ENCODE measurements at regions not wholly inside any gene's neighbourhood (a gene's known extent, or its start where the extent isn't known, plus 50 kb on each side); places are given as distances from the start of the nearest gene placed in this dataset.

GRCh38 chr2:64312622-64313397, 141.2 kb upstream of the LGALSL start:
- no peak overlapping the region for H2AFZ ChIP-seq (ENCODE audit: low read depth, low read length)
- H3K9me2 ChIP-seq (ENCODE audit: insufficient read depth, low read length) = no peaks in the 10 kb centered on the region
- no peaks in the 10 kb centered on the region for H4K20me1 ChIP-seq (ENCODE audit: insufficient read depth)
- no peak overlapping the region for H3K4me2 ChIP-seq (ENCODE audit: low read length)
- no peaks in the 10 kb centered on the region for H3K27me3 ChIP-seq (ENCODE audit: insufficient read depth, low read depth, low read length)
- no peaks in the 10 kb centered on the region for H3F3A ChIP-seq (ENCODE audit: insufficient read depth, low read length, poor library complexity, severe bottlenecking)
- no peaks in the 10 kb centered on the region for H3K9me3 ChIP-seq (ENCODE audit: low read length)
- no peaks in the 10 kb centered on the region for H3K79me2 ChIP-seq (replicated peaks; ENCODE audit: insufficient read depth, low read length)
- no peak overlapping the region for H3K4me3 ChIP-seq (ENCODE audit: low read length)
- H3K36me3 ChIP-seq (ENCODE audit: insufficient read depth, low read length) = no peaks in the 10 kb centered on the region
- TF ChIP-seq SMC3 (conservative IDR thresholded peaks at IDR 0.05; ENCODE audit: poor library complexity) = no peak
- no peak for TF ChIP-seq EP300 (conservative IDR thresholded peaks at IDR 0.05; ENCODE audit: poor library complexity, severe bottlenecking)
- TF ChIP-seq POLR2AphosphoS5 (IDR thresholded peaks at IDR 0.05) = no peak
- no peak for TF ChIP-seq TAF1 (IDR thresholded peaks at IDR 0.05; ENCODE audit: low read depth)
- no peak for TF ChIP-seq CTCF (IDR thresholded peaks at IDR 0.05; ENCODE audit: poor library complexity, severe bottlenecking)
- no peak for TF ChIP-seq REST (IDR thresholded peaks at IDR 0.05; ENCODE audit: borderline replicate concordance)
- TF ChIP-seq MXI1 (conservative IDR thresholded peaks at IDR 0.05; ENCODE audit: poor library complexity, severe bottlenecking) = no peak
- TF ChIP-seq RAD21 (conservative IDR thresholded peaks at IDR 0.05) = no peak
- no peak for TF ChIP-seq EZH2 (IDR thresholded peaks at IDR 0.05; ENCODE audit: borderline replicate concordance, insufficient read depth, low read length, poor library complexity, severe bottlenecking)
- no peak overlapping the region for H3K27ac ChIP-seq (ENCODE audit: low read length)
- no peak overlapping the region for H3K9ac ChIP-seq (ENCODE audit: low read length)

GRCh38 chr2:64313398-64313723, 140.6 kb upstream of the LGALSL start:
- H3K9me3 ChIP-seq (ENCODE audit: low read length) = no peaks in the 10 kb centered on the region
- no peak overlapping the region for H3K9ac ChIP-seq (ENCODE audit: low read length)
- H3K27ac ChIP-seq (ENCODE audit: low read length) = no peak overlapping the region
- no peak overlapping the region for H3K4me2 ChIP-seq (ENCODE audit: low read length)
- H3K36me3 ChIP-seq (ENCODE audit: insufficient read depth, low read length) = no peaks in the 10 kb centered on the region
- H2AFZ ChIP-seq (ENCODE audit: low read depth, low read length) = no peak overlapping the region
- H3K79me2 ChIP-seq (replicated peaks; ENCODE audit: insufficient read depth, low read length) = no peaks in the 10 kb centered on the region
- H3F3A ChIP-seq (ENCODE audit: insufficient read depth, low read length, poor library complexity, severe bottlenecking) = no peaks in the 10 kb centered on the region
- no peak for TF ChIP-seq EP300 (conservative IDR thresholded peaks at IDR 0.05; ENCODE audit: poor library complexity, severe bottlenecking)
- TF ChIP-seq EZH2 (IDR thresholded peaks at IDR 0.05; ENCODE audit: borderline replicate concordance, insufficient read depth, low read length, poor library complexity, severe bottlenecking) = no peak
- no peak for TF ChIP-seq CTCF (IDR thresholded peaks at IDR 0.05; ENCODE audit: poor library complexity, severe bottlenecking)
- TF ChIP-seq TAF1 (IDR thresholded peaks at IDR 0.05; ENCODE audit: low read depth) = no peak
- no peak for TF ChIP-seq MXI1 (conservative IDR thresholded peaks at IDR 0.05; ENCODE audit: poor library complexity, severe bottlenecking)
- TF ChIP-seq REST (IDR thresholded peaks at IDR 0.05; ENCODE audit: borderline replicate concordance) = no peak
- no peak for TF ChIP-seq SMC3 (conservative IDR thresholded peaks at IDR 0.05; ENCODE audit: poor library complexity)
- TF ChIP-seq POLR2AphosphoS5 (IDR thresholded peaks at IDR 0.05) = no peak
- no peak for TF ChIP-seq RAD21 (conservative IDR thresholded peaks at IDR 0.05)
- H3K4me3 ChIP-seq (ENCODE audit: low read length) = no peak overlapping the region
- no peaks in the 10 kb centered on the region for H3K9me2 ChIP-seq (ENCODE audit: insufficient read depth, low read length)
- H3K27me3 ChIP-seq (ENCODE audit: insufficient read depth, low read depth, low read length) = no peaks in the 10 kb centered on the region
- H4K20me1 ChIP-seq (ENCODE audit: insufficient read depth) = no peaks in the 10 kb centered on the region
